Lower leg skin (tissue), 3 donors: ENCODE measurements at regions not wholly inside any gene's neighbourhood (a gene's known extent, or its start where the extent isn't known, plus 50 kb on each side); places are given as distances from the start of the nearest gene placed in this dataset.

Experiments used
- CTCF ChIP-seq, 3 donors: fragments of 450-650 bp; IDR thresholded peaks; one replicate each; pipeline ENCODE4 v1.5.1; 2016; ENCODE audit warnings: antibody characterized with exemption in 3 of 3, mild to moderate bottlenecking in 3 of 3, moderate library complexity in 2 of 3
- POLR2A ChIP-seq, 2 donors: fragments of 450-650 bp; IDR thresholded peaks; one replicate each; pipeline ENCODE4 v1.6.1; 2016 to 2017; ENCODE audit warnings: antibody characterized with exemption in 2 of 2, mild to moderate bottlenecking in 1 of 2, moderate library complexity in 1 of 2

GRCh38 chr4:79047316-79047715 lies 108.1 kb upstream of the PAQR3 start:
- no peak for TF ChIP-seq CTCF (IDR thresholded peaks at IDR 0.05)
- no peak for TF ChIP-seq POLR2A (IDR thresholded peaks at IDR 0.05)
